Stomach (tissue), 8 donors: ENCODE measurements at regions not wholly inside any gene's neighbourhood (a gene's known extent, or its start where the extent isn't known, plus 50 kb on each side); places are given as distances from the start of the nearest gene placed in this dataset.

Source experiments
- DNase-seq, 2 donors: peaks; one replicate each; pipeline versions ENCODE4 v3.0.0 to v3.0.0-alpha.2; 2013 to 2019
- H3K27ac ChIP-seq, 5 donors: fragments of 200-600 bp in 4 of 5; sonication (generic) in 4 of 5; one replicate each; pipeline ENCODE4 v1.5.1; 2013 to 2019; ENCODE audit warnings: mild to moderate bottlenecking in 1 of 5, moderate library complexity in 1 of 5
- H3K27me3 ChIP-seq, 3 donors: fragments of 200-600 bp; sonication (generic); one replicate each; pipeline ENCODE4 v1.5.1; 2017 to 2019; ENCODE audit warnings: mixed run types in 1 of 3
- H3K36me3 ChIP-seq, 4 donors: fragments of 200-600 bp; sonication (generic); 1 replicate in 3 of 4; 2 replicates in 1 of 4; pipeline ENCODE4 v1.5.1; 2016 to 2019
- H3K4me1 ChIP-seq, 4 donors: fragments of 200-600 bp; sonication (generic); one replicate each; pipeline ENCODE4 v1.5.1; 2016 to 2019
- H3K4me3 ChIP-seq, 4 donors: fragments of 200-600 bp; sonication (generic) in 3 of 4; one replicate each; pipeline ENCODE4 v1.5.1; 2016 to 2019; ENCODE audit warnings: mild to moderate bottlenecking in 1 of 4
- H3K9me3 ChIP-seq, 4 donors: fragments of 200-600 bp; sonication (generic); one replicate each; pipeline ENCODE4 v1.5.1; 2016 to 2019
- EP300 ChIP-seq: sonication (generic); formaldehyde crosslinking; IDR thresholded peaks from one replicate; pipeline ENCODE4 v1.6.1; 2017; ENCODE audit warnings: antibody characterized with exemption
- POLR2A ChIP-seq, 4 donors: fragments of 450-650 bp; IDR thresholded peaks; one replicate each; pipeline ENCODE4 v1.6.1; 2016; ENCODE audit warnings: antibody characterized with exemption in 4 of 4, control low read depth in 2 of 4, mild to moderate bottlenecking in 1 of 4, moderate library complexity in 1 of 4
- POLR2AphosphoS5 ChIP-seq, 3 donors: sonication (generic); formaldehyde crosslinking; IDR thresholded peaks; one replicate each; pipeline ENCODE4 v1.6.1; 2016; ENCODE audit warnings: antibody characterized with exemption in 3 of 3
- WGBS, 5 donors: extraction: QIAGEN DNeasy Blood & Tissue Kit in 3 of 5; methylation state at CpG; one replicate each; pipeline versions ENCODE4 v1.1.5 to v1.1.7; 2013 to 2018; 5-methylcytosine and 5-hydroxymethylcytosine counted together
- intact Hi-C: fragments of 100-400 bp; cut with DNase I; formaldehyde crosslinking; loops from one replicate; pipeline ENCODE4 v1.15.1; 2023; ENCODE audit warnings: low total_unique reads
- TF ChIP-seq, protein P1 (sequence below), 7 experiments: fragments of 450-650 bp in 4 of 7; fragments of 200-600 bp in 3 of 7; sonication (generic) in 3 of 7; IDR thresholded peaks; one replicate each; pipeline ENCODE4 v1.5.1; 2016 to 2019; ENCODE audit warnings: antibody characterized with exemption in 7 of 7, control low read depth in 2 of 7, mild to moderate bottlenecking in 1 of 7
- donor health status: healthy with polysubstance abuse.
- donor health status: Bipolar disorder and iron deficiency.
- donor health status: healthy.

DNA sequence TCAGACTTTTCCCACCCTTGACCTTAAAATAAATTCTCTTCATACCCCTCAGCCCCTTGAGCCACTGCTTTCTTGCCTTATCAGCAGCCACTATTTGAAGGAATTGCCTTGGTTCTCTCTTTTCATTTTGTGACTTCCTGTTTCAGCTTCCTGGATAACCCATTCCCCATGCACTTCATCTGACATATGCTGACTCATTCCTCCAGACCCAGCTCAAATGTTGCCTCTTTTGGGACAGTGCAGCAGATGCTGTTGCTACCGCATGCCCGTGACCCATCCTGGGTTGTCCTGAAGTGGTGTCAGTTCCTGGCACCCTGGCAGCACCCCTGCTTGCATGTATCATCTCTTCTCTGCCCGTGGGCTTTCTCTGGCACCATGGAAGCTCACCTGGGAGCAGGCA is 496.1 kb downstream of the PTPRU start:
- H3K4me1 ChIP-seq: no peaks in the 10 kb centered on the region
- intact Hi-C loops: no loop called here

DNA sequence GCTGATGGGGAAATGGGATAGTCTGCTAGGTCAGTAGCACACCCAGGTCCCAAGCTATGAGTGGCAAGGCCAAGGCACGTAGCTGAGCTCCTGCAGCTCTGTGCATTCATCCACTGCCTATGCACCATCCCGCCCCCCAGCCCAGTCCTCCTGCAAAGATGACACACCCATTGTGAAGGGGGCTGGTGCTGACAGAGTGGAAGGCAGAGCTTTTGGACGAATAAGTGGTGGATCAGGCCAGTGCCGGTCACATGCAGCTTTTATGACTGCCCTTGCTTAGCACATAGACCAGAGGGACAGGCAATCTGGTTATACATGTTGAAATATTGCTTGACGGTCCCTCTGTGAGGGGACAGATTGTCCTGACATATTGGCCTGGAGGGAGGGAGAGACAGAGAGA is 494.3 kb downstream of the PTPRU start:
- intact Hi-C loops: no loop called here
- Histone ChIP-seq H3K4me3 (no peak overlapping the region), H3K9me3 (no peaks in the 10 kb centered on the region), H3K4me1 (no peaks in the 10 kb centered on the region), H3K36me3 (no peaks in the 10 kb centered on the region), H3K27me3 (peaks cover 0 to 27% (median 0%) of the 10 kb centered on the region in 3 donors), H3K27ac (no peak overlapping the region)
- TF ChIP-seq POLR2AphosphoS5 (IDR thresholded peaks at IDR 0.05) (no peak), POLR2A (IDR thresholded peaks at IDR 0.05) (no peak), EP300 (no peak)
- TF ChIP-seq, protein P1, sequence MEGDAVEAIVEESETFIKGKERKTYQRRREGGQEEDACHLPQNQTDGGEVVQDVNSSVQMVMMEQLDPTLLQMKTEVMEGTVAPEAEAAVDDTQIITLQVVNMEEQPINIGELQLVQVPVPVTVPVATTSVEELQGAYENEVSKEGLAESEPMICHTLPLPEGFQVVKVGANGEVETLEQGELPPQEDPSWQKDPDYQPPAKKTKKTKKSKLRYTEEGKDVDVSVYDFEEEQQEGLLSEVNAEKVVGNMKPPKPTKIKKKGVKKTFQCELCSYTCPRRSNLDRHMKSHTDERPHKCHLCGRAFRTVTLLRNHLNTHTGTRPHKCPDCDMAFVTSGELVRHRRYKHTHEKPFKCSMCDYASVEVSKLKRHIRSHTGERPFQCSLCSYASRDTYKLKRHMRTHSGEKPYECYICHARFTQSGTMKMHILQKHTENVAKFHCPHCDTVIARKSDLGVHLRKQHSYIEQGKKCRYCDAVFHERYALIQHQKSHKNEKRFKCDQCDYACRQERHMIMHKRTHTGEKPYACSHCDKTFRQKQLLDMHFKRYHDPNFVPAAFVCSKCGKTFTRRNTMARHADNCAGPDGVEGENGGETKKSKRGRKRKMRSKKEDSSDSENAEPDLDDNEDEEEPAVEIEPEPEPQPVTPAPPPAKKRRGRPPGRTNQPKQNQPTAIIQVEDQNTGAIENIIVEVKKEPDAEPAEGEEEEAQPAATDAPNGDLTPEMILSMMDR (IDR thresholded peaks at IDR 0.05): no peak
- DNase-seq: no peak
- 51 to 72% (median 61%) methylated on average over 5 of the region's 5 CpGs for WGBS, 5 donors

More for the DNA sequence above, 496.1 kb downstream of the PTPRU start:
- whole genome bisulfite sequencing, 5 donors: 53 to 67% (median 60%) methylated on average over 3 of the region's 3 CpGs
- DNase-seq: no peak
- TF ChIP-seq POLR2A (IDR thresholded peaks at IDR 0.05) (no peak), POLR2AphosphoS5 (IDR thresholded peaks at IDR 0.05) (no peak), EP300 (no peak)
- TF ChIP-seq, protein P1 (IDR thresholded peaks at IDR 0.05): no peak
- Histone ChIP-seq H3K27me3 (peaks cover 0 to 31% (median 0%) of the 10 kb centered on the region in 3 donors), H3K27ac (no peak overlapping the region), H3K9me3 (no peaks in the 10 kb centered on the region), H3K36me3 (no peaks in the 10 kb centered on the region), H3K4me3 (no peak overlapping the region)

DNA sequence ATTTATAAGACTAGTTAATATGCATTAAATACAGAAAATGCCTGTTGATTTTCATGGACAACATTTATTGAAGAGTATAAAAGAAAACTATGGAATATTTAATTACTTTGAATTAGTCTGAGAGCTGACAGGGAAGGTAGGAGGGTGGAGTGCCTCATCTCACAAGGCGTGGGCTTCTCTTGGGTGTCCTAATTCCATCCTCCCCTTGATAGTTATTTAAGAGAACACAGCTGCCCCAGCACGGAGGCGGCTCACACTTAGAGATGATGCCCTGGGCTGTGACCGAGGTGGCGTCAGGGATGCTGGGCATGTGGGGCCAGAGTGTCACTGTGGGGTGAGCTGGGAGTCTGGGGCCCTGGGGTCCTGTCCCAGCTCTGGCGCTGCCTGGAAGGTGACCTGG is 493.0 kb downstream of the PTPRU start:
- no peak for DNase-seq
- intact Hi-C loops: no loop called here
- H3K4me1 ChIP-seq: no peaks in the 10 kb centered on the region
- H3K4me3 ChIP-seq: no peak overlapping the region
- peaks cover 0 to 27% (median 0%) of the 10 kb centered on the region in 3 donors for H3K27me3 ChIP-seq
- no peak overlapping the region for H3K27ac ChIP-seq
- WGBS, 5 donors: 67 to 90% (median 85%) methylated on average over 6 of the region's 6 CpGs
- H3K9me3 ChIP-seq: peaks cover 0 to 1% (median 0%) of the 10 kb centered on the region in 4 donors
- TF ChIP-seq EP300 (no peak), POLR2A (IDR thresholded peaks at IDR 0.05) (no peak), POLR2AphosphoS5 (IDR thresholded peaks at IDR 0.05) (no peak)
- TF ChIP-seq, protein P1 (IDR thresholded peaks at IDR 0.05): no peak
- H3K36me3 ChIP-seq: no peaks in the 10 kb centered on the region

DNA sequence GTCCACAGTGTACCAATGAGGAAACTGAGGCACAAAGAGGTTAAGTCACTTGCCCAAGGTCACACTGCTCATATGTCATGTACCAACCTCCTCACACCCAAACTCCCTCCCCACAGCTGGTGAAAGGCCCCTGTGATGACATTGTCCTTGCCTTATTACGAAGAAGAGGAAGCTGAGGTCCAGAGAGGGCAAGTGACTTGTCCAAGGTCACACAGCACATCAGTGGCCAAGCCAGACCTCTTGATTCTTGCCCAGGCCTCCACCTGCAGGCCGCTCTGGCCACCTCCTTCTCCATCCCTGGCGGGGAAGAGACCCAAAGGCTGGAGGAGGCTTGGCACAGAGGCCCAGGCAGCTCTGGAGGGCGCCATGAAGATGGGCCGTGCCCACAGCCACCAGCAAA is 492.4 kb downstream of the PTPRU start:
- WGBS, 5 donors: 75 to 88% (median 83%) methylated on average over 5 of the region's 5 CpGs
- H3K9me3 ChIP-seq: peaks cover 0 to 7% (median 0%) of the 10 kb centered on the region in 4 donors
- intact Hi-C loops: no loop called here
- no peak overlapping the region for H3K4me3 ChIP-seq
- H3K27me3 ChIP-seq: peaks cover 0 to 27% (median 0%) of the 10 kb centered on the region in 3 donors
- no peak overlapping the region for H3K27ac ChIP-seq
- no peak for DNase-seq
- H3K36me3 ChIP-seq: no peaks in the 10 kb centered on the region
- no peaks in the 10 kb centered on the region for H3K4me1 ChIP-seq
- TF ChIP-seq POLR2AphosphoS5 (IDR thresholded peaks at IDR 0.05) (no peak), POLR2A (IDR thresholded peaks at IDR 0.05) (no peak), EP300 (no peak)
- TF ChIP-seq, protein P1 (IDR thresholded peaks at IDR 0.05): no peak
